ENCODE measurements at regions not wholly inside any gene's neighbourhood (a gene's known extent, or its start where the extent isn't known, plus 50 kb on each side); places are given as distances from the start of the nearest gene placed in this dataset.

GRCh38 chr14:66038212-66038611 is 448.0 kb upstream of the CCDC196 start:
- TF ChIP-seq EZH2phosphoT487 (conservative IDR thresholded peaks at IDR 0.05; ENCODE audit: low read length) (no peak), CTCF (IDR thresholded peaks at IDR 0.05; ENCODE audit: insufficient read depth, low read length, poor library complexity, severe bottlenecking) (no peak)

Data from SU-DHL-6 (cell line).